Transverse colon (tissue), 4 donors: ENCODE measurements at regions not wholly inside any gene's neighbourhood (a gene's known extent, or its start where the extent isn't known, plus 50 kb on each side); places are given as distances from the start of the nearest gene placed in this dataset.

Experiments
- DNase-seq: peaks from one replicate; pipeline ENCODE4 v3.0.0-alpha.2; 2019
- H3K27ac ChIP-seq, 4 donors: fragments of 200-600 bp; sonication (generic); 2 replicates each; pipeline ENCODE4 v1.5.1; 2016 to 2018; ENCODE audit warnings: inconsistent platforms in 4 of 4
- H3K27me3 ChIP-seq: fragments of 200-600 bp; sonication (generic); 2 replicates; pipeline ENCODE4 v1.5.1; 2017; ENCODE audit warnings: inconsistent platforms
- H3K36me3 ChIP-seq, 4 donors: fragments of 200-600 bp; sonication (generic); 2 replicates each; pipeline ENCODE4 v1.5.1; 2017 to 2019; ENCODE audit warnings: inconsistent platforms in 4 of 4
- H3K4me1 ChIP-seq, 4 donors: fragments of 200-600 bp; sonication (generic); 2 replicates each; pipeline ENCODE4 v1.5.1; 2017 to 2020; ENCODE audit warnings: inconsistent platforms in 4 of 4
- H3K4me3 ChIP-seq, 4 donors: fragments of 200-600 bp; sonication (generic); 1 replicate in 1 of 4; 2 replicates in 3 of 4; pipeline versions ENCODE4 v1.5.1 to v1.6.1; 2017 to 2019; ENCODE audit warnings: inconsistent platforms in 4 of 4
- H3K9me3 ChIP-seq, 2 donors: fragments of 200-600 bp; sonication (generic); 2 replicates each; pipeline ENCODE4 v1.5.1; 2017 to 2019; ENCODE audit warnings: inconsistent platforms in 2 of 2
- EP300 ChIP-seq: sonication (generic); formaldehyde crosslinking; IDR thresholded peaks from one replicate; pipeline ENCODE4 v1.6.1; 2017; ENCODE audit warnings: antibody characterized with exemption, low read depth
- POLR2A ChIP-seq: fragments of 450-650 bp; IDR thresholded peaks from one replicate; pipeline ENCODE4 v1.6.1; 2016; ENCODE audit warnings: antibody characterized with exemption, mild to moderate bottlenecking, moderate library complexity
- POLR2AphosphoS5 ChIP-seq, 3 donors: sonication (generic); formaldehyde crosslinking; IDR thresholded peaks; one replicate each; pipeline ENCODE4 v1.6.1; 2016; ENCODE audit warnings: antibody characterized with exemption in 3 of 3
- WGBS, 2 donors: methylation state at CpG; one replicate each; pipeline ENCODE4 v1.1.5; 2018; ENCODE audit warnings: low coverage in 1 of 2; 5-methylcytosine and 5-hydroxymethylcytosine counted together
- in situ Hi-C, 4 donors: fragments of 200-750 bp; cut with MboI; loops; one replicate each; pipeline versions ENCODE4 v1.15.0 to v1.15.1; 2017; ENCODE audit warnings: low sequenced_read_pairs in 3 of 4, low pct_ligation_motif_present in 1 of 4, low pct_unique_long_range_greater_than_20kb in 1 of 4
- intact Hi-C: fragments of 100-400 bp; cut with DNase I; formaldehyde crosslinking; loops from one replicate; pipeline ENCODE4 v1.15.1; 2023; ENCODE audit warnings: low total_unique reads
- TF ChIP-seq, protein P1 (sequence below), 5 experiments: fragments of 200-600 bp in 3 of 5; fragments of 450-650 bp in 2 of 5; sonication (generic) in 3 of 5; IDR thresholded peaks; 1 replicate in 2 of 5; 2 replicates in 3 of 5; pipeline ENCODE4 v1.5.1; 2016 to 2017; ENCODE audit warnings: antibody characterized with exemption in 5 of 5, inconsistent platforms in 3 of 5, mild to moderate bottlenecking in 2 of 5, moderate library complexity in 1 of 5

DNA sequence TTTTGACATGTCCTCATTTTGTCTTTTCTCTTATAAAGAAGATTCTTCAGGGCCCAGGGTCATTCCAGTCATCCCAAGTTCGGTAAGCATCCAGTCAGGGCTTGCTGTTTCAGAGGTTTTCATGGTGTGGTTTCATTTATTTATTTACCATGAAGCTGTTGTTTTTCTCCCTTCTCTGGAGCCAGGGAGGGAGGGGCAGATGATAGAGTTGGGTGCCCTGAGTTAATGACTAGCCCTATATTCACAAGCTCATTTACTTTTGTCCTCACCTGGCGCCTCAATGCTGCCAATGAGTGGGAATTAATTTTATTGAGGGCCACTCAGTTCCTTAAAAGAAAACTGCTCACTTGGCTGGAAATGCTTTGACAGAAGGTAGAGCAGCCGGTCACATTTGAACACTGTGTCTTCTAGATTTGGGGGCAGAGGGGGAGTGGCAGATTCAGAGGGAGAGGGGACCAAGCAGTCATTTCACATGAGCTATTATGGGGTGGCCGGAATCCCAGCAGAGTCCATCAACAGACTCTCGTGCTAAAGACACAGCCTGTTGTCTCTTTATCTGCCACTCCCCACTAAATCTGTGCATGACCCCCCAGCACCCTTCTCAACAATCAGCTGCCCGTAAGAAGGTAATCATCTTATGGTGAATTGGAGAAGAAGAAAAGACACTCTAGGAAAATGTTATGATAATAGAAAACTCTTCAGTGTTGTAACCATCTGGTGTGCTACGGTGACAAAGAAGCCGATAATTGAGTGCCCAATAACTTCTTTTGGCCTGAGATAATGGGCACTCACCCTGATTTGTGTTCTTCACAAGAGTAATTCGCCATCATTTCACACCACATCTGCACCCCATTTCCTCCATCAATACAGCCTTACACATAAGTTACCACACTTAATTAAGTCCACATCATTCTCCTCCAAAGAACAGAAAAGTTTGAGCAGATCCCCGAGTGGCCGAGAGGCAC lies 573.5 kb upstream of the JAG1 start:
- Histone ChIP-seq H3K4me1 (no peaks in the 10 kb centered on the region), H3K4me3 (no peak overlapping the region), H3K27me3 (no peaks in the 10 kb centered on the region), H3K36me3 (no peaks in the 10 kb centered on the region), H3K27ac (no peak overlapping the region), H3K9me3 (no peaks in the 10 kb centered on the region)
- in situ Hi-C loops (no loop called here), intact Hi-C loops (no loop called here)
- WGBS, 2 donors: 79 to 86% methylated on average over 8 to 11 of the region's 11 CpGs
- no peak for TF ChIP-seq EP300
- no peak for DNase-seq

DNA sequence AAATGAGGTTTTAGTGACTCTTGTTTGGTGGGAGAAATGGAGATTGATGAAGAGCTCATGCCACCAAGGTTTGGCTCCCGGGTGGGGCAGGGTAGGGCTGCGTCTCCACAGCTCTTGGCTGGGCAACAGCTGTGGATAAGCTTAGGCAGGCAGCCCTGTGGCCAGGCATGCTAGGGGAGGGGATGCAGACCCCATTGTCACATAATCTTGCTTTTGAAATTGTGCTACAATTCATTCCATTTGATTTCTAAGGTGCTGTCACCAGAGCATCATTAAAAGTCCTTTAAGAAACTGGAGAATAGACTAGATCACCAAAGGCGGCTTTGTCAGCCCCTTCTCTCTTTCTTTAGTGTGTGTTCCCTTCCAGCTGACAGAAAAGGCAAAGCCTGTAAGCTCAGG lies 574.2 kb upstream of the JAG1 start:
- Histone ChIP-seq H3K4me1 (no peaks in the 10 kb centered on the region), H3K27me3 (no peaks in the 10 kb centered on the region), H3K9me3 (no peaks in the 10 kb centered on the region), H3K27ac (no peak overlapping the region), H3K36me3 (no peaks in the 10 kb centered on the region), H3K4me3 (no peak overlapping the region)
- WGBS, 2 donors: 72 to 83% methylated on average over 1 to 3 of the region's 3 CpGs
- in situ Hi-C loops (no loop called here), intact Hi-C loops (no loop called here)
- TF ChIP-seq EP300 (no peak), POLR2A (no peak), POLR2AphosphoS5 (IDR thresholded peaks at IDR 0.05) (no peak)
- TF ChIP-seq, protein P1, sequence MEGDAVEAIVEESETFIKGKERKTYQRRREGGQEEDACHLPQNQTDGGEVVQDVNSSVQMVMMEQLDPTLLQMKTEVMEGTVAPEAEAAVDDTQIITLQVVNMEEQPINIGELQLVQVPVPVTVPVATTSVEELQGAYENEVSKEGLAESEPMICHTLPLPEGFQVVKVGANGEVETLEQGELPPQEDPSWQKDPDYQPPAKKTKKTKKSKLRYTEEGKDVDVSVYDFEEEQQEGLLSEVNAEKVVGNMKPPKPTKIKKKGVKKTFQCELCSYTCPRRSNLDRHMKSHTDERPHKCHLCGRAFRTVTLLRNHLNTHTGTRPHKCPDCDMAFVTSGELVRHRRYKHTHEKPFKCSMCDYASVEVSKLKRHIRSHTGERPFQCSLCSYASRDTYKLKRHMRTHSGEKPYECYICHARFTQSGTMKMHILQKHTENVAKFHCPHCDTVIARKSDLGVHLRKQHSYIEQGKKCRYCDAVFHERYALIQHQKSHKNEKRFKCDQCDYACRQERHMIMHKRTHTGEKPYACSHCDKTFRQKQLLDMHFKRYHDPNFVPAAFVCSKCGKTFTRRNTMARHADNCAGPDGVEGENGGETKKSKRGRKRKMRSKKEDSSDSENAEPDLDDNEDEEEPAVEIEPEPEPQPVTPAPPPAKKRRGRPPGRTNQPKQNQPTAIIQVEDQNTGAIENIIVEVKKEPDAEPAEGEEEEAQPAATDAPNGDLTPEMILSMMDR (IDR thresholded peaks at IDR 0.05): no peak
- DNase-seq: no peak

DNA sequence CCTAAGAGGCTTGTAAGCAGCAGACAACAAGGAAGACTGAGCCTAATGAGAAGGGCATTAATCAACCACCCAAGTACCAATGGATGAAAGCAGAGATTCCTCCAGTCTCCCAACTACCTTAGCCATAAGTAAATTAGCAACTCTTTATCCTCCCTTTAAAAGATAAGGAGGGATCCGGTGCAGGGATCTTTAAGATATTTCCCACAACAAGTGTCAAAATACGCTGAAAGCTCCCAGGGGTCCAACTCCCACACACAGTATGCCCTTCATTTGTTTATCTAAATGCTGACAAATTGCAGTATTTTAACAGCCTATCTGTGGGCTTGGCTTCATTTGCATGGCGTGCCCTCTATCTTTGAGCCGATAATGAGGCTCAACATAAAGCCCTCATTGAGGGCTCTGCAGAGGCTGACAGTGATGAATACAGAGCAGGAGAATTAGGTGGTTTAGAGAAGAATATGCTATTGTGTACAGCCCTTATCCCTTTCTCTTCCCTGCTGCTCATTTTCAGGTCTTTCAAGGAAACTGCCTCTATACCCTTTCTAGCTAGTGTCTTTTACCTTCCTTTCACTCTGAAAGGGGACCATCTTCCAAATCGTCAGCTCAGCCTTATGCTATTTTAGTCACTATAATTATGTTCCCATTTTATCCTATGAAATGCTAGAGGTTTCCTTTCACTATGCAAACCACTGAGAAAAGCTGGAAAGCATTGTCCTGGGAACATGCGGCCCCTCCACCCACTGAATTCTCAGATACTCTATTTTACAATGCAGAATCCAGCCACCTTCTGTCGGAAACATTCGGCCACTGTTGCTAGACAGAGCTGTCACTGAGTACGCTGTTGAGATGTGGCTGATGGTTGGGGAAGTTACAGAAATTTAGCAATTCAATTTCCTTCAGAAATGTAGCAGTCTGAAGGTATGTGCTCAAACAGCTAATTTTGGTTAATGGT lies 575.2 kb upstream of the JAG1 start:
- H3K9me3 ChIP-seq: no peaks in the 10 kb centered on the region
- H3K36me3 ChIP-seq: no peaks in the 10 kb centered on the region
- H3K27me3 ChIP-seq: no peaks in the 10 kb centered on the region
- no peaks in the 10 kb centered on the region for H3K4me1 ChIP-seq
- TF ChIP-seq EP300 (no peak), POLR2A (no peak), POLR2AphosphoS5 (IDR thresholded peaks at IDR 0.05) (no peak)
- TF ChIP-seq, protein P1 (IDR thresholded peaks at IDR 0.05): no peak
- intact Hi-C loops (no loop called here), in situ Hi-C loops (no loop called here)
- no peak for DNase-seq
- no peak overlapping the region for H3K4me3 ChIP-seq
- no peak overlapping the region for H3K27ac ChIP-seq
- 63 to 68% methylated on average over 8 to 9 of the region's 9 CpGs for WGBS, 2 donors

DNA sequence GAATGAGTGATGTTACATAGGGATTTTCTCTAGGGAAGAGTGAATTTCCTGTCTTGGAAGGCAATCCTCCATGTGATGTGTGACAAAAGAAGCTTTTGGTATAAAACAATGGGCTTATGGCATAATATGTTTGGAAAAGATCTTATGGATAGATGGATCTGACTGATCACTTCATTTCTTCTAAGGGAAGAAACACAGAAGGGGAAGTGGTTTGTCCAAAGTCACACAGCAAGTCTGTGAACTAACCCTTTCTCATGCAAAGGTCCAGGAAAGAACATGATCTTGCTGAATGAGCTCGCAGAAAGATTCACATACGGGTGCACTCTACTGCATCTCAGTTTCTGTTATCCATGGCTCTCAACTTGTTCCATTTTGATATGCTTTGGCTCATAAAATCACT lies 575.9 kb upstream of the JAG1 start:
- Histone ChIP-seq H3K4me3 (no peak overlapping the region), H3K4me1 (no peaks in the 10 kb centered on the region), H3K27me3 (no peaks in the 10 kb centered on the region), H3K27ac (no peak overlapping the region), H3K36me3 (no peaks in the 10 kb centered on the region), H3K9me3 (no peaks in the 10 kb centered on the region)
- intact Hi-C loops (no loop called here), in situ Hi-C loops (loop anchor here in 1 of 4 donors (25.0 kb wide), 1 partner anchor 787 kb away; no protein-coding TSS in a partner anchor)
- WGBS, 2 donors: 67 to 95% methylated on average over 2 of the region's 2 CpGs
- TF ChIP-seq POLR2AphosphoS5 (IDR thresholded peaks at IDR 0.05) (no peak), EP300 (no peak), POLR2A (no peak)
- TF ChIP-seq, protein P1 (IDR thresholded peaks at IDR 0.05): no peak
- no peak for DNase-seq
